DOHH2 (cell line): ENCODE measurements at regions not wholly inside any gene's neighbourhood (a gene's known extent, or its start where the extent isn't known, plus 50 kb on each side); places are given as distances from the start of the nearest gene placed in this dataset.
"Not testable (repeated sequence)": the region's sequence is repeated elsewhere in the genome, so short reads cannot be mapped to it uniquely, and the experiment has no call there.

ENCODE experiments used
- H3F3A ChIP-seq: fragments of 200-600 bp; sonication (generic), shearing (Covaris generic); 2 replicates; pipeline ENCODE4 v1.6.0; 2016; ENCODE audit warnings: antibody characterized with exemption, mild to moderate bottlenecking; ENCODE audit not compliant: control insufficient read depth, insufficient read depth
- H3K27ac ChIP-seq: fragments of 200-600 bp; sonication (generic); 2 replicates; pipeline ENCODE4 v1.5.1; 2014; ENCODE audit warnings: low read depth, mild to moderate bottlenecking, low read length, moderate library complexity
- H3K27me3 ChIP-seq: fragments of 200-600 bp; sonication (generic); 2 replicates; pipeline ENCODE4 v1.6.1; 2014; ENCODE audit warnings: mild to moderate bottlenecking, low read length, mixed read lengths; ENCODE audit not compliant: control insufficient read depth
- H3K36me3 ChIP-seq: fragments of 200-600 bp; sonication (generic); 2 replicates; pipeline ENCODE4 v1.6.1; 2014; ENCODE audit warnings: mild to moderate bottlenecking, low read length, moderate library complexity, mixed read lengths; ENCODE audit not compliant: control insufficient read depth
- H3K4me1 ChIP-seq: fragments of 200-600 bp; sonication (generic); 2 replicates; pipeline ENCODE4 v1.6.1; 2014; ENCODE audit warnings: mild to moderate bottlenecking, low read length, mixed read lengths; ENCODE audit not compliant: control insufficient read depth
- H3K4me2 ChIP-seq: fragments of 200-600 bp; sonication (generic); 2 replicates; pipeline ENCODE4 v1.6.0; 2014; ENCODE audit warnings: mild to moderate bottlenecking, low read length, moderate library complexity
- H3K4me3 ChIP-seq: fragments of 200-600 bp; sonication (generic); 2 replicates; pipeline ENCODE4 v1.5.1; 2014; ENCODE audit warnings: mild to moderate bottlenecking, low read length, mixed read lengths
- H3K79me2 ChIP-seq: fragments of 200-600 bp; sonication (generic); 2 replicates; pipeline ENCODE4 v1.6.1; 2014; ENCODE audit warnings: mild to moderate bottlenecking, low read length, mixed read lengths; ENCODE audit not compliant: control insufficient read depth
- H3K9me2 ChIP-seq: fragments of 200-600 bp; sonication (generic); replicated peaks from 2 replicates; pipeline ENCODE4 v1.6.1; 2014; ENCODE audit warnings: mild to moderate bottlenecking, low read length, mixed read lengths; ENCODE audit not compliant: control insufficient read depth
- H3K9me3 ChIP-seq: fragments of 200-600 bp; sonication (generic); 2 replicates; pipeline ENCODE4 v1.6.1; 2014; ENCODE audit warnings: antibody characterized with exemption, low read length, mixed read lengths; ENCODE audit not compliant: control insufficient read depth, insufficient read depth
- H4K20me1 ChIP-seq: fragments of 200-600 bp; sonication (generic); 2 replicates; pipeline ENCODE4 v1.6.0; 2014; ENCODE audit warnings: low read depth, mild to moderate bottlenecking, antibody characterized with exemption, low read length, moderate library complexity; ENCODE audit not compliant: control insufficient read depth, insufficient read depth
- CTCF ChIP-seq: fragments of 200-600 bp; sonication (generic); IDR thresholded peaks from one replicate; pipeline ENCODE4 v1.5.1; 2014; ENCODE audit warnings: antibody characterized with exemption, mild to moderate bottlenecking, low read depth, low read length; ENCODE audit not compliant: poor library complexity, severe bottlenecking
- EZH2phosphoT487 ChIP-seq: fragments of 200-600 bp; sonication (generic); IDR thresholded peaks from 2 replicates; pipeline ENCODE4 v1.6.1; 2017; ENCODE audit warnings: borderline replicate concordance, mild to moderate bottlenecking, antibody characterized with exemption, low read length, moderate library complexity, mixed read lengths

- H3K4me1 ChIP-seq = no peaks in the 10 kb centered on the region
- no peak overlapping the region for H3K4me2 ChIP-seq
- H3K36me3 ChIP-seq = no peaks in the 10 kb centered on the region
- no peak overlapping the region for H3K27ac ChIP-seq
- H3K27me3 ChIP-seq = no peaks in the 10 kb centered on the region
- H3K9me3 ChIP-seq = no peaks in the 10 kb centered on the region
- H3K79me2 ChIP-seq = no peaks in the 10 kb centered on the region
- TF ChIP-seq EZH2phosphoT487 (no peak), CTCF (no peak)
- H3K9me2 ChIP-seq = no peaks in the 10 kb centered on the region
- no peak overlapping the region for H3K4me3 ChIP-seq
- no peaks in the 10 kb centered on the region for H3F3A ChIP-seq
- no peaks in the 10 kb centered on the region for H4K20me1 ChIP-seq
Observed at GRCh38 chr17:20823905-20824304, 218.9 kb downstream of the USP22 start.

- H3F3A ChIP-seq = no peaks in the 10 kb centered on the region
- no peak overlapping the region for H3K27ac ChIP-seq
- no peak overlapping the region for H3K4me2 ChIP-seq
Observed at GRCh38 chr17:20825539-20825938, 217.3 kb downstream of the USP22 start.

GRCh38 chr17:20840453-20840852 is 202.4 kb downstream of the USP22 start:
- not testable (repeated sequence) for H4K20me1 ChIP-seq, H3K27me3 ChIP-seq, H3K4me1 ChIP-seq, H3K4me2 ChIP-seq, H3K27ac ChIP-seq, H3K79me2 ChIP-seq, H3K9me2 ChIP-seq, H3K9me3 ChIP-seq, H3K4me3 ChIP-seq, H3F3A ChIP-seq, H3K36me3 ChIP-seq

More at GRCh38 chr17:20825539-20825938, 217.3 kb downstream of the USP22 start:
- H4K20me1 ChIP-seq = no peaks in the 10 kb centered on the region
- TF ChIP-seq EZH2phosphoT487 (no peak), CTCF (no peak)
- H3K9me2 ChIP-seq = no peaks in the 10 kb centered on the region
- H3K4me3 ChIP-seq = no peak overlapping the region
- H3K4me1 ChIP-seq = no peaks in the 10 kb centered on the region
- H3K27me3 ChIP-seq = no peaks in the 10 kb centered on the region
- no peaks in the 10 kb centered on the region for H3K79me2 ChIP-seq
- no peaks in the 10 kb centered on the region for H3K9me3 ChIP-seq
- H3K36me3 ChIP-seq = no peaks in the 10 kb centered on the region

- not testable (repeated sequence) for H3K9me2 ChIP-seq, H3K79me2 ChIP-seq, H4K20me1 ChIP-seq, H3K4me1 ChIP-seq, H3K9me3 ChIP-seq, H3K27me3 ChIP-seq, H3K27ac ChIP-seq, H3F3A ChIP-seq, H3K4me2 ChIP-seq, H3K4me3 ChIP-seq, H3K36me3 ChIP-seq
Observed at GRCh38 chr17:20840987-20841865, 201.6 kb downstream of the USP22 start.

- not testable (repeated sequence) for H3K79me2 ChIP-seq, H3K9me2 ChIP-seq, H3F3A ChIP-seq, H4K20me1 ChIP-seq, H3K9me3 ChIP-seq, H3K4me2 ChIP-seq, H3K36me3 ChIP-seq, H3K27ac ChIP-seq, H3K4me1 ChIP-seq, H3K27me3 ChIP-seq, H3K4me3 ChIP-seq
Observed at GRCh38 chr17:20842012-20842411, 200.8 kb downstream of the USP22 start.

GRCh38 chr17:20843261-20843660 is 199.6 kb downstream of the USP22 start:
- H3K4me2 ChIP-seq, H3K27ac ChIP-seq, H3K79me2 ChIP-seq, H3K4me1 ChIP-seq, H3K9me3 ChIP-seq, H3F3A ChIP-seq, H3K9me2 ChIP-seq, H3K4me3 ChIP-seq, H3K36me3 ChIP-seq, H3K27me3 ChIP-seq, H4K20me1 ChIP-seq: not testable (repeated sequence)
